ENCODE measurements at regions not wholly inside any gene's neighbourhood (a gene's known extent, or its start where the extent isn't known, plus 50 kb on each side); places are given as distances from the start of the nearest gene placed in this dataset.

DNA sequence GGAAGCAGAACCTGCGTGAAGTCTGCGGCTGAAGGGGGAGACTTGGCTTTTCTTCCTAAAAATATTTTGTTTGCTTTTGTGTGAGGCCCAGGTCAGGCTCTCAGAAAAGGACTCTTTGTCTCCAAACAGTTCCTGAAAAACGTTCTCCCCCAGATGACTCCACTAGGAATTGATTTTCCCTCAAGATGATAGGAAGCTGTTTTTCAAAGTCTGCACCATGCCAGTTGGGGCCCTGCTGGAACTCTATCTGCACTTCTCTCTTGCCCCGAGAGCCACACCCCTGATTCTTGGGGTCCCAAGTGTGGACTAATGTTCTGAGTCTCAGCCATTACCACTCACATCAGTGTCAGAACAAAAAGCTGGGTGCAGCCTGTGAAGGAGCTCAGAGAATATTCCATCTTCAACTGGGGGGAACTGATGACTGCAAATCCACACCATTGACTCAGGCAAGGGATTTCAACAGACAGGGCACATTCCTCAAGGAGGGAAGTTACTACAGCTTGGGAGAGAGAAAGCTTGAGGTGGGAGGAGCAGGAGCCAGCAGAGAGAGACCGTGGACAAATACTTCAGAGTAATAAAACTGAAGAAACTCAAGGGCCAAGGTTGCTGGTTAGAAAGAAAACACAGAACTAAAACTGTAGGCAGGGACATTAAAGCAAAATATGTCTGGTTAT lies 768.3 kb downstream of the RNF144A start:
- Mint-ChIP-seq H3K4me1 (ENCODE audit: low read depth, unreplicated experiment) (peaks cover 10% of the 10 kb centered on the region), H3K4me3 (ENCODE audit: unreplicated experiment) (no peak overlapping the region), H3K27ac (ENCODE audit: unreplicated experiment) (no peak overlapping the region), H3K27me3 (ENCODE audit: unreplicated experiment) (no peaks in the 10 kb centered on the region), H3K9me3 (ENCODE audit: unreplicated experiment) (peaks cover 5% of the 10 kb centered on the region), H3K36me3 (ENCODE audit: unreplicated experiment) (no peaks in the 10 kb centered on the region)
- no peak for DNase-seq
- no peak for TF ChIP-seq CTCF (IDR thresholded peaks at IDR 0.05; ENCODE audit: partially characterized antibody, unreplicated experiment)

DNA sequence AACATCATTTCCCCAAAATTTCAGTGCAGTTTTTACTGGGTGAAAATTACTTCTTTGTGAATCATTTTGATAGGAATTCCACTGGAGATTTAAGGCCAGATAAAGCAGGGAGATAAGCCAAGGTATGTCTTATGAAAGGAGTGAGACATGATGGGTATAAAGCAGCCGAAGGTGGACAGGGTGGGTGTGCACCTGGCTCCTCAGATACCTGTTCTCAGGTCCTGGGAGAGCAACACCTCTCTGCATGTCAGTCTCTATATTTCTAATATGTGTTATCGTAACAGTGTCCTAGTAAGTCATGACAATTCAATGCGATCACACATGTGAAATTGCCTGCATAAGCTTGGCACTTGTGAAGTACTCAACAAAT lies 768.8 kb downstream of the RNF144A start:
- Mint-ChIP-seq H3K4me1 (ENCODE audit: low read depth, unreplicated experiment) (peaks cover 10% of the 10 kb centered on the region), H3K4me3 (ENCODE audit: unreplicated experiment) (no peak overlapping the region), H3K27ac (ENCODE audit: unreplicated experiment) (no peak overlapping the region), H3K36me3 (ENCODE audit: unreplicated experiment) (no peaks in the 10 kb centered on the region), H3K27me3 (ENCODE audit: unreplicated experiment) (no peaks in the 10 kb centered on the region), H3K9me3 (ENCODE audit: unreplicated experiment) (peaks cover 5% of the 10 kb centered on the region)
- no peak for DNase-seq
- TF ChIP-seq CTCF (IDR thresholded peaks at IDR 0.05; ENCODE audit: partially characterized antibody, unreplicated experiment), result no peak

- no peak overlapping the region for H3K27ac Mint-ChIP-seq (ENCODE audit: unreplicated experiment)
- peaks cover 2% of the 10 kb centered on the region for H3K27me3 Mint-ChIP-seq (ENCODE audit: unreplicated experiment)
- peaks cover 2% of the 10 kb centered on the region for H3K4me1 Mint-ChIP-seq (ENCODE audit: low read depth, unreplicated experiment)
- no peak for DNase-seq
- H3K4me3 Mint-ChIP-seq (ENCODE audit: unreplicated experiment), result no peak overlapping the region
- no peak for TF ChIP-seq CTCF (IDR thresholded peaks at IDR 0.05; ENCODE audit: partially characterized antibody, unreplicated experiment)
- no peaks in the 10 kb centered on the region for H3K9me3 Mint-ChIP-seq (ENCODE audit: unreplicated experiment)
- no peaks in the 10 kb centered on the region for H3K36me3 Mint-ChIP-seq (ENCODE audit: unreplicated experiment)
Observed at GRCh38 chr2:7691961-7692656, 774.9 kb downstream of the RNF144A start.

DNA sequence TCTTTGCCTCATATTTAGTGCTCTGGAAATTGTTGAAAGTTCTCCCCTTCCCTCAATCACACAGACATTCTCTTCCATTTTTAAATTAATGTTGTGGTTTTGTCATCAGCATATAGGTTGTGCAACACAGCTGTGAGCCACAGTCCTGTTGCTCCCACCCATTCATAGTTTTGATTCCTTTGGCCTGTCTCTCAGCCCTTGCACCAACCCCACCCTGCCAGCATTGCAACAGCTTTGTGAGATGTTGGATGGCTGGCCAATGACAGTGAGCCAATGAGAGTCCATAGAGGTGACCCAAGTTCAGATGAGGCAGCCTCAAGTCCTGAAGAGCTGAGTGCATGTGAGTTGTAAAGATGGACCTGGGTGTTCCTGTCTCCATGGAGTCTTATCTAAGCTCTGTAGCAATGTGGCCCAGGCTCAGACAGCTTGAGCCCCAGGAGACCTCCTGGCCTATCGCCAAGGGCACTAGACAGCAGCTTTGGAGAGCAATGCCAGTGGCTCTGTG lies 775.5 kb downstream of the RNF144A start:
- H3K27ac Mint-ChIP-seq (ENCODE audit: unreplicated experiment), result no peak overlapping the region
- no peak for TF ChIP-seq CTCF (IDR thresholded peaks at IDR 0.05; ENCODE audit: partially characterized antibody, unreplicated experiment)

More for the DNA sequence above, 775.5 kb downstream of the RNF144A start:
- DNase-seq, result no peak
- Mint-ChIP-seq H3K4me1 (ENCODE audit: low read depth, unreplicated experiment) (peaks cover 2% of the 10 kb centered on the region), H3K27me3 (ENCODE audit: unreplicated experiment) (peaks cover 2% of the 10 kb centered on the region), H3K4me3 (ENCODE audit: unreplicated experiment) (no peak overlapping the region), H3K9me3 (ENCODE audit: unreplicated experiment) (no peaks in the 10 kb centered on the region), H3K36me3 (ENCODE audit: unreplicated experiment) (no peaks in the 10 kb centered on the region)
